ENCODE measurements at regions not wholly inside any gene's neighbourhood (a gene's known extent, or its start where the extent isn't known, plus 50 kb on each side); places are given as distances from the start of the nearest gene placed in this dataset.

DNA sequence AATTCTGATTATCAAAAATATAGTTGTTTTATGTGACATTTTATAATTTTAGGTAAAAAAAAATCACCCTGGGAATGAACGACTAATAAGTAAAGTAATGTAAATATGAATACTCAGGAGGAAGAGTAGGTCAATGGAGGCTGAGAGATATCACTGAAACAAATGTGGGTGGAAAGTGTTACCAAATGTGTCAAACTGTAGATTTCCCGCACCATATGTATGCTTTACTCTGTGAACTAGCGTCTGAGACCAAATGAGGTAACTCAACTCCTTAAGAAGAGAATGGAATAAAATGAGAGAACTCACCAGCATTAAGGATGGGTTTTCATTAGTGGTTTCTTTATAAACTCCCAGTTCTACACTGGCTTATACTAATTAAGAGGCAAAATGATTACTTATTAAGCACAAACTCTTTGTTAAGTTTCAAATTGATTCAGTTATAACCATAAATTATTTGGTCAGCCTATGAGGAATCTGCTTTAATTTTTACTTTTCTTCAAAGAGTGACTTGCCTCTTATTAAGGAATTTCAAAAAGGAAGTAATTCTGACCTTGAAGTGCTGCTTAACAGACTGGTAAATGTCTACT lies 784.7 kb upstream of the GJE1 start:
- no peak overlapping the region for H3K4me3 ChIP-seq (ENCODE audit: insufficient read length, low read depth)
- DNase-seq (ENCODE audit: low read depth, low spot score): no peak
- H3K9ac ChIP-seq (ENCODE audit: insufficient read length, low read depth): no peak overlapping the region
- H3K4me1 ChIP-seq (ENCODE audit: insufficient read depth, insufficient read length): no peaks in the 10 kb centered on the region
- no peak for TF ChIP-seq ZNF274 (IDR thresholded peaks at IDR 0.05; ENCODE audit: low read depth, low read length)
- TF ChIP-seq SUZ12 (IDR thresholded peaks at IDR 0.05; ENCODE audit: extremely low read depth, insufficient read depth, insufficient read length): no peak
- H3K27me3 ChIP-seq (ENCODE audit: insufficient read depth, insufficient read length): no peaks in the 10 kb centered on the region
- H3K9me3 ChIP-seq (ENCODE audit: insufficient read depth, low read length): no peaks in the 10 kb centered on the region
- no peaks in the 10 kb centered on the region for H3K36me3 ChIP-seq (ENCODE audit: insufficient read depth, insufficient read length, low read length)

DNA sequence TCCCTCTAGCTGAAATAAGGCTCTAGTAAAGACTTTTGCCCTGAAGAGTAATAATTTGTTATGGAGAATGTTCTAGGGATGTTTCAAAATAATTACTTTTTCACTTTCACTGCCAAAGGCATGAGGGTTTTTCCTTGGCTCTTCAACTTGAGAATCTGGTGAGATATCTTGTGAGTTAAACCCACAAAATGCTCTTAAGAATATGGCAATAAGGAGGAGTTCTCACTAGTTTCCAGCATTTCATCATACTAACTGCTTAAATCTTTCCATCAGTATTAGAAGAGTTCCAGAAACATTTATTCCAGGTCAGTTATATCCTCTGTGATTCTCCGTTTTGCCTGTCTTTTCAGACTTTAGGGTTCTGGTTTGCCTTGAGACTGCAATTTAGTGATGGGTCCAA lies 785.6 kb upstream of the GJE1 start:
- TF ChIP-seq ZNF274 (IDR thresholded peaks at IDR 0.05; ENCODE audit: low read depth, low read length): no peak
- no peak for TF ChIP-seq SUZ12 (IDR thresholded peaks at IDR 0.05; ENCODE audit: extremely low read depth, insufficient read depth, insufficient read length)
- TF ChIP-seq YY1 (IDR thresholded peaks at IDR 0.05; ENCODE audit: insufficient read depth, insufficient read length): no peak
- no peak overlapping the region for H3K4me3 ChIP-seq (ENCODE audit: insufficient read length, low read depth)
- no peaks in the 10 kb centered on the region for H3K27me3 ChIP-seq (ENCODE audit: insufficient read depth, insufficient read length)

DNA sequence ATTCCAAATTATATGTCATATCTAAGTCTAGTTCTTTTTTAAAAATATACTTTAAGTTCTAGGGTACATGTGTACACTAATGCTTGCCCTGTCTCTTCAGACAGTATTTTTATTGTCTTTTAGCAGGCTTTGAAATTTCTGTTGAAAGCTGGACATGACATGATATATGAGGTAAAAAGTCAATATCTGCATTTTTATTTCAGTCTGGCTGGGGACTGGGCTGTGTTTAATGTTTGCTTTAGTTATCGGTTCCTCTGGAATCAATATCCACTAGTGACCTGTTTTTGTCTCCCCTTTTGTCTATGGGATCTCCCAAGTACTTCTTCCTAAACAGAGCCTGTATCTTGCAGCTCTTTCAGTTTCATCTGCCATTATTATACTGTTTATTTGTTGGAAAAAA lies 786.2 kb upstream of the GJE1 start:
- Histone ChIP-seq H3K36me3 (ENCODE audit: insufficient read depth, insufficient read length, low read length) (no peaks in the 10 kb centered on the region), H3K9me3 (ENCODE audit: insufficient read depth, low read length) (no peaks in the 10 kb centered on the region), H3K4me1 (ENCODE audit: insufficient read depth, insufficient read length) (no peaks in the 10 kb centered on the region), H3K27me3 (ENCODE audit: insufficient read depth, insufficient read length) (no peaks in the 10 kb centered on the region), H3K4me3 (ENCODE audit: insufficient read length, low read depth) (no peak overlapping the region), H3K9ac (ENCODE audit: insufficient read length, low read depth) (no peak overlapping the region)
- no peak for TF ChIP-seq SUZ12 (IDR thresholded peaks at IDR 0.05; ENCODE audit: extremely low read depth, insufficient read depth, insufficient read length)
- TF ChIP-seq ZNF274 (IDR thresholded peaks at IDR 0.05; ENCODE audit: low read depth, low read length): no peak
- no peak for TF ChIP-seq YY1 (IDR thresholded peaks at IDR 0.05; ENCODE audit: insufficient read depth, insufficient read length)
- DNase-seq (ENCODE audit: low read depth, low spot score): no peak

More for the DNA sequence above, 785.6 kb upstream of the GJE1 start:
- Histone ChIP-seq H3K36me3 (ENCODE audit: insufficient read depth, insufficient read length, low read length) (no peaks in the 10 kb centered on the region), H3K9me3 (ENCODE audit: insufficient read depth, low read length) (no peaks in the 10 kb centered on the region), H3K9ac (ENCODE audit: insufficient read length, low read depth) (no peak overlapping the region), H3K4me1 (ENCODE audit: insufficient read depth, insufficient read length) (no peaks in the 10 kb centered on the region)
- no peak for DNase-seq (ENCODE audit: low read depth, low spot score)

DNA sequence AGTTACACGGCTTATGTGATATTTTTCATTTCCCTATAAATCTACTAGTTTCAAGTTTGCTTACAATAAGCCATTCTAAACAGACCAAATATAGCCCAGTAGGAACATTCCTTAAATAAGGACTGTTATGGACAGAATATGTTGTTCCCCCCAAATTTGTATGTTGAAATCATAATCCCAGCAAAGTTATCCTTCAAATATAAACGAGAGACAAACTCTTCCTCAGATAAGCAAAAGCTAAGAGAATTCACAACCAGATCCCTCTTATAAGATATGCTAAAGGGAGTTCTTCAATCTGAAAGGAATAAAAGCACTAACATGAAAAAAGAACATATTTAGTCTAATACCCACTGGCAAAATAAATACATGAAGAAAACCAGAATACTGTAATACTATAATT lies 795.5 kb upstream of the GJE1 start:
- H3K4me3 ChIP-seq (ENCODE audit: insufficient read length, low read depth): no peak overlapping the region
- no peak for DNase-seq (ENCODE audit: low read depth, low spot score)
- H3K36me3 ChIP-seq (ENCODE audit: insufficient read depth, insufficient read length, low read length): no peaks in the 10 kb centered on the region
- no peaks in the 10 kb centered on the region for H3K4me1 ChIP-seq (ENCODE audit: insufficient read depth, insufficient read length)
- no peak for TF ChIP-seq YY1 (IDR thresholded peaks at IDR 0.05; ENCODE audit: insufficient read depth, insufficient read length)
- no peak for TF ChIP-seq SUZ12 (IDR thresholded peaks at IDR 0.05; ENCODE audit: extremely low read depth, insufficient read depth, insufficient read length)
- no peak for TF ChIP-seq ZNF274 (IDR thresholded peaks at IDR 0.05; ENCODE audit: low read depth, low read length)
- no peaks in the 10 kb centered on the region for H3K27me3 ChIP-seq (ENCODE audit: insufficient read depth, insufficient read length)
- no peaks in the 10 kb centered on the region for H3K9me3 ChIP-seq (ENCODE audit: insufficient read depth, low read length)
- H3K9ac ChIP-seq (ENCODE audit: insufficient read length, low read depth): no peak overlapping the region

DNA sequence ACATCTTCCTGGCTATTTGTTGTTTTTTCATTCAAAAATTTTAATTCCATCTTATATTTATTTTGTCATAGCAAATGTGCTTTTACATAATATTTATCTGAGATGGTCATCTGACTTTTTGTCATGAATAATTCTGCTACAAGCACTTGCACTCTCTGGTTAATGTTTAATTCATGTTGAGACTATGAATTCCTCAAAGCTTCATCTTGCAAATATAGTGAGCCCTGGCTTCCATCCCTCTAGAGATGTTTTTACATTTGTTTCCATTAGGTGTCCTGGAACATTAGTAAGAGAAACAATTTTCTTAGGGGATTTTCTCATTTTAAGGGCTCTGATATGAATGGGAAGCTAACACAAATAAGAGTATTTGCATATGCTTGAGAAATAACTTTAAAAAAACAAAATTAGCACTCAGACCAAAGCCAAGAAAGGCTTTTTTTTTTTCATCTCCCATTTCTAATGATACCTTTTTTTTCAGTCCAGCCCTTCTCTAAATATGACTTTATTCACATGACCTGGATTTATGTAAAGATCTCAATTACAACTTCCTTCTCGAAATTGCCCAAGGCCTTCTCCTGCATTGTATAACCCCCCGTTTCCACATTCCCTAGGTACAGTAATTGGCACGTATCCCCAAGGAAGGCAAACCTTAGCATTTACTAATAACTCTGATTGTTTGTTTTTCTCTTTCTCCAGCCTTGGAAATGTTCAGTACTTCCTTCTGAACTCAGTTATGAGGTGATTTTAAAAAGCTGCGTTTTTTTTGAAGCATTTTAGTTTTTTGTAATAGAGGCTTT lies 797.0 kb upstream of the GJE1 start:
- H3K4me1 ChIP-seq (ENCODE audit: insufficient read depth, insufficient read length): no peaks in the 10 kb centered on the region
- no peaks in the 10 kb centered on the region for H3K27me3 ChIP-seq (ENCODE audit: insufficient read depth, insufficient read length)
- H3K4me3 ChIP-seq (ENCODE audit: insufficient read length, low read depth): no peak overlapping the region
- H3K36me3 ChIP-seq (ENCODE audit: insufficient read depth, insufficient read length, low read length): no peaks in the 10 kb centered on the region
- H3K9ac ChIP-seq (ENCODE audit: insufficient read length, low read depth): no peak overlapping the region
- no peak for DNase-seq (ENCODE audit: low read depth, low spot score)
- TF ChIP-seq YY1 (IDR thresholded peaks at IDR 0.05; ENCODE audit: insufficient read depth, insufficient read length) (no peak), ZNF274 (IDR thresholded peaks at IDR 0.05; ENCODE audit: low read depth, low read length) (no peak), SUZ12 (IDR thresholded peaks at IDR 0.05; ENCODE audit: extremely low read depth, insufficient read depth, insufficient read length) (no peak)
- no peaks in the 10 kb centered on the region for H3K9me3 ChIP-seq (ENCODE audit: insufficient read depth, low read length)

DNA sequence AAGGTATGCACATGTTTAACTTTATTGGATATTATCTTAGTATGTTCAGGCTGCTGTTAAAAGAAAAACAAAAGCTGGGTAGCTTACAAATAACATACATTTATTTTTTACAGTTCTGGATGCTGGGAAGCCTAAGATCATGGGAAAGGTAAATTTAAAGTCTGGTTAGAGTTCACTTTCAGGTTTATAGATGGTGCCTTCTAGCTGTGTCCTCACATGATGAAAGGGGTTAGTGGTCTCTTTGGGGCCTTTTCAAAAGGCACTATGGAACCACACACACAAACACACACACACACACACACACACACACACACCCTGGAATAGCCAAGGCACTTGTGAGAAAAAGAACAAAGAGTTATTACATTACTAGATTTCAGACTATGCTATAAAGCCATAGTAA lies 805.8 kb upstream of the GJE1 start:
- H3K9me3 ChIP-seq (ENCODE audit: insufficient read depth, low read length): no peaks in the 10 kb centered on the region; the same call in 1 of the 2 replicates
- H3K27me3 ChIP-seq (ENCODE audit: insufficient read depth, insufficient read length): no peaks in the 10 kb centered on the region
- H3K9ac ChIP-seq (ENCODE audit: insufficient read length, low read depth): no peak overlapping the region
- TF ChIP-seq SUZ12 (IDR thresholded peaks at IDR 0.05; ENCODE audit: extremely low read depth, insufficient read depth, insufficient read length) (no peak), ZNF274 (IDR thresholded peaks at IDR 0.05; ENCODE audit: low read depth, low read length) (no peak), YY1 (IDR thresholded peaks at IDR 0.05; ENCODE audit: insufficient read depth, insufficient read length) (no peak)
- H3K4me1 ChIP-seq (ENCODE audit: insufficient read depth, insufficient read length): no peaks in the 10 kb centered on the region
- no peaks in the 10 kb centered on the region for H3K36me3 ChIP-seq (ENCODE audit: insufficient read depth, insufficient read length, low read length)
- H3K4me3 ChIP-seq (ENCODE audit: insufficient read length, low read depth): no peak overlapping the region
- no peak for DNase-seq (ENCODE audit: low read depth, low spot score)

DNA sequence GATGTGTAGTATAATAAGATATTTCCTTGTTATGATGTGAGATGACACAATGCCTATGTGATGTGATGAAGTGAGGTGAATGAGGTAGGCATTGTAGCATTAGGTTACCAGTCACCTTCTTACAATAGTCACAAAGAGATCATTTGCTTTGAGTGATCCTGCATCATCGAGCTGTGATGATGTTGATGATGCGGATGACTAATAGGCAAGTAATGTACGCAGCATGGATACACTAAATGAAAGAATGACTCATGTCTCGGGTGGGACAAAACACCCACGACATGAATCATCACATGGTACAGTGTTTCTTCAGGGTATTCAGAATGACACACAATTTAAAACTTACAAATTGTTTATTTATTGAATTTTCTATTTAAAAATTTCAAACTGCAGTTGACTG lies 806.3 kb upstream of the GJE1 start:
- DNase-seq (ENCODE audit: low read depth, low spot score): no peak
- Histone ChIP-seq H3K9me3 (ENCODE audit: insufficient read depth, low read length) (no peaks in the 10 kb centered on the region; the same call in 1 of the 2 replicates), H3K4me3 (ENCODE audit: insufficient read length, low read depth) (no peak overlapping the region), H3K9ac (ENCODE audit: insufficient read length, low read depth) (no peak overlapping the region), H3K4me1 (ENCODE audit: insufficient read depth, insufficient read length) (no peaks in the 10 kb centered on the region), H3K27me3 (ENCODE audit: insufficient read depth, insufficient read length) (no peaks in the 10 kb centered on the region), H3K36me3 (ENCODE audit: insufficient read depth, insufficient read length, low read length) (no peaks in the 10 kb centered on the region)
- TF ChIP-seq ZNF274 (IDR thresholded peaks at IDR 0.05; ENCODE audit: low read depth, low read length) (no peak), SUZ12 (IDR thresholded peaks at IDR 0.05; ENCODE audit: extremely low read depth, insufficient read depth, insufficient read length) (no peak), YY1 (IDR thresholded peaks at IDR 0.05; ENCODE audit: insufficient read depth, insufficient read length) (no peak)
